H1 (cell line): ENCODE measurements at regions not wholly inside any gene's neighbourhood (a gene's known extent, or its start where the extent isn't known, plus 50 kb on each side); places are given as distances from the start of the nearest gene placed in this dataset.

Experiments
- ATF2 ChIP-seq: IDR thresholded peaks from 2 replicates; pipeline ENCODE4 v1.6.1; 2012; ENCODE audit warnings: low read length, inconsistent platforms
- CEBPB ChIP-seq: IDR thresholded peaks from 2 replicates; pipeline ENCODE4 v1.6.1; 2012; ENCODE audit warnings: low read depth, low read length
- CHD1 ChIP-seq: IDR thresholded peaks from 2 replicates; pipeline ENCODE4 v1.6.1; 2012; ENCODE audit warnings: low read depth, low read length, improper control_type of control experiment
- HDAC6 ChIP-seq: IDR thresholded peaks from one replicate; pipeline ENCODE4 v1.7.1; 2012; ENCODE audit warnings: low read depth, mild to moderate bottlenecking, inconsistent platforms, low read length, moderate library complexity
- KDM1A ChIP-seq: fragments of 200-600, 300-600 bp; sonication (generic); IDR thresholded peaks from 2 replicates; pipeline ENCODE4 v1.7.1; 2016; ENCODE audit warnings: mild to moderate bottlenecking, low read length, borderline replicate concordance
- MAFK ChIP-seq: IDR thresholded peaks from 2 replicates; pipeline ENCODE4 v1.6.1; 2012; ENCODE audit warnings: low read depth, mild to moderate bottlenecking, improper control_type of control experiment, low read length
- POLR2A ChIP-seq, 2 experiments: IDR thresholded peaks; 1 replicate in 1 of 2; 2 replicates in 1 of 2; pipeline ENCODE4 v1.6.1; 2011; ENCODE audit warnings: low read depth in 2 of 2, low read length in 2 of 2, mild to moderate bottlenecking in 2 of 2; ENCODE audit errors: control extremely low read depth in 1 of 2
- ZNF274 ChIP-seq: IDR thresholded peaks from 2 replicates; pipeline ENCODE4 v1.7.0; 2012; ENCODE audit warnings: low read length, borderline replicate concordance; ENCODE audit errors: extremely low read depth

- no peak for TF ChIP-seq ATF2
- TF ChIP-seq CEBPB = no peak
- TF ChIP-seq MAFK = no peak
- no peak for TF ChIP-seq KDM1A
- TF ChIP-seq POLR2A (IDR thresholded peaks at IDR 0.05; ENCODE audit: control extremely low read depth in 1 of 2, low read depth in 2 of 2, low read length in 2 of 2) = no peak
- no peak for TF ChIP-seq ZNF274
- TF ChIP-seq CHD1 = no peak
- no peak for TF ChIP-seq HDAC6
Observed at GRCh38 chr14:86672080-86672479, 1142.1 kb downstream of the FLRT2 start.
